HG03575 (cell line): ENCODE measurements at regions not wholly inside any gene's neighbourhood (a gene's known extent, or its start where the extent isn't known, plus 50 kb on each side); places are given as distances from the start of the nearest gene placed in this dataset.

Experiments used
- ATAC-seq: cut with Tn5 transposase; IDR thresholded peaks from one replicate; pipeline ENCODE4 v1.9.1; 2021; ENCODE audit not compliant: unreplicated experiment, insufficient number of reproducible peaks, low FRiP score; ENCODE audit errors: extremely low read depth

GRCh38 chr12:60020068-60020467 is 424.2 kb downstream of the SLC16A7 start:
- no peak for ATAC-seq

- ATAC-seq, result no peak
Measured at GRCh38 chr12:60021235-60021634, 425.4 kb downstream of the SLC16A7 start.

GRCh38 chr12:60027266-60027665 is 431.4 kb downstream of the SLC16A7 start:
- ATAC-seq, result no peak

DNA sequence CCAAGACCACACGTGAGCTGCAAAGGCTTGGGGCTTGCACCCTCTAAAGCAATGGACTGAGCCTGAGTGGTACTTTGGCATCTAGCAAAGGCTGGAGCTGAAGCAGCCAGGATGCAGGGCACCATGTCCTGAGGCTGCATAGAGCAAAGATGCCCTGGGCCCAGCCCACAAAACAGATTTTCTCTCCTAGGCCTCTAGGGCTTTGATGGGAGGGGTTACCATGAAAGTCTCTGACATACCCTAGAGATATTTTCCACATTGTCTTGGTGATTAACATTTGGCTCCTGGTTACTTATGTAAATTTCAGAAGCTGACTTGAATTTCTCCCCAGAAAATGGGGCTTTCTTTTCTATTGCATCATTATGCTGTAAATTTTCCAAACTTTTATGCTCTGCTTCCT is 438.3 kb downstream of the SLC16A7 start:
- no peak for ATAC-seq

DNA sequence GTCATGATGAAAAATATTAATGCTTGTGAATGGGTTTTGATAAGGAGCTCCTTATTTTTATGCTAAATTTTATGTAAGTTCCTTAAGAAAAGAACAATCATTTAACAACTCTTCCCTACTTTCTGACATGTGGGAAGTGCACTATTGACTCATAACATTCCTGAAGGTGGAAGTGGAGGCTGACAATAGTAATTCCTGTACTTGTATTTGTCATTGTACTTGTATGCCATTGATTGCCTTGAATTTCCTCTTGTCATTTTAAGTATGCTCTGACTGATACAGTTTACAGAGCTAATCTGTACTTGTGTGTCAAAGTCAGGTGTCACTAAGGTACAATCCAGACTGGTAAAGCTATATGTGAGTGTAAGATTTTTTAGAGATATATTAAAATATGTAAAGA is 440.0 kb downstream of the SLC16A7 start:
- no peak for ATAC-seq

DNA sequence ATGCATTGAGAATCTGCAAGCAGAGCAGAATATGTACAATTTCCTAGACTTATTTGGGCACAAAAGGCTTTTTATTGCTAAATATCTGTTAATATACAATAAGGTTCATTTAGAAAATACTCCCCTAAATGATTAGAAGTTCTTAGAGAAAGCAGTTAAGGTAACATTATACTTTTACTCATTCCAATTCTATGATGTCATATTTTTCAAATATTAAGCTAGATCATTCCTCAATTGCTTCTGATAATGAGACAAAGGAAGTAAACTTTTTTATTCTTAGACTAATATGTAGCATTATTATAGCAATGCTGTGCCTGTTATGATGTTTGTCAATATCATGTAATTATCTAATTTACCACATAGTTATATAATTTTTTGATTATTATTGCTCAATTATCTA is 447.0 kb downstream of the SLC16A7 start:
- ATAC-seq, result no peak

DNA sequence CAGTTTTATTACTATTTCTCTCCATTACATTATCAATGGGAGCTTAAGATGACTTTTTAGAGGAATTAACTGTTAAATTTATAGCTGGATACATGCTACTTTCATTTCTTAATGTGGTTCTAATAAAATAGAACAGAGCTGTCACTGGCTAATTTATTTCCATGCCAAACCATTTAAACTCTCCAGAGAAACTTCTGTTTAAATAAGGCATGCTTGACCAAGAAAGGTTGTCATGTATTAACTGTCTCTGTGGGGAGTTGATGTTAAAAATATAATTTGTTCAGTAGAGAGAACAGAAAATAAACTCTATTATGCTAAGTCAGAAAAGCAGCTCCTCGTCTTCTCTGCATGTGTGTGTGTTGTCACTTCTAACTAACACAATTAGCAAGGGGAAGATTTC is 447.4 kb downstream of the SLC16A7 start:
- no peak for ATAC-seq

GRCh38 chr12:60052483-60052882 is 456.7 kb downstream of the SLC16A7 start:
- no peak for ATAC-seq

DNA sequence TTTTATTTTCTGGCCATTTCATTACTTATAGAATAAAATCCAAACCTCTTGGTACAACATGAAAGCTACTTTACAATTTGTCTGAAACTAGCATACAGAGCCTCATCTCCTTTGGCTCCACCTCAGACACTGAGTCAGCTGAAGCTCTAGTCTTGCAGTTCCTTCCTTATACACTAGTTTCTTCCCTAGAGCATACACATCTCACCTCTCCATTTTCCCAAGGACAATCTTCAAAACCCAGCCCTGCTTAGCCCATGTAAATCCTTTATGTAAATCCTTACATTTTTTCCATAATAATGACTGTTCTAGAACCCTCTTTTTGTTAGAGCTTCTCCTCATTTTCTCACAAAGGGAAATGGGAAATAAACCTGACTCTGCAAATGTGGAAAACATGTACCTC is 463.4 kb downstream of the SLC16A7 start:
- no peak for ATAC-seq

DNA sequence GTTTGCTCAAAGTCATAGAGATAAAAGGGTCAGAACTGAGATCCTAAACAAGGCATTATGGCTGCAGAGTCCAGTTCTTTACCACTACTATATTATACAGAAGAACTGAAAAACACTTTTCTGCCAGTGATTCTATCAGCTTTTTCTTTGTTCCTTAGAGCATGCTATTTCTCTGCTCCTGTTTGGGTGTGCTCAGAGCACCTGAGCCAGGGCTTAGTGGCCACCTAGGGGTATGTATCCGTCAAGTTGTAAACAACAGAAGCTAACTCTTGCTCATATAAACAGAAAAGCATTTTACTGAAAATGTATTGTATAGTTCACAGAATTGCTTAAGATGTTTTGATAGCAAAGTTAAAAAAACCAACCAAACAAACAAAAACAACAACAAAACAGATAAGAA is 470.8 kb downstream of the SLC16A7 start:
- ATAC-seq, result no peak

GRCh38 chr12:60070552-60070951 is 474.7 kb downstream of the SLC16A7 start:
- no peak for ATAC-seq

GRCh38 chr12:60071759-60072191 is 475.9 kb downstream of the SLC16A7 start:
- no peak for ATAC-seq

GRCh38 chr12:60072911-60073310 is 477.1 kb downstream of the SLC16A7 start:
- no peak for ATAC-seq

- no peak for ATAC-seq
Measured at GRCh38 chr12:60075091-60075490, 479.3 kb downstream of the SLC16A7 start.

- no peak for ATAC-seq
Measured at GRCh38 chr12:60078026-60078425, 482.2 kb downstream of the SLC16A7 start.

- ATAC-seq, result no peak
Measured at GRCh38 chr12:60093428-60093827, 497.6 kb downstream of the SLC16A7 start.

- ATAC-seq, result no peak
Measured at GRCh38 chr12:60094436-60094835, 498.6 kb downstream of the SLC16A7 start.

DNA sequence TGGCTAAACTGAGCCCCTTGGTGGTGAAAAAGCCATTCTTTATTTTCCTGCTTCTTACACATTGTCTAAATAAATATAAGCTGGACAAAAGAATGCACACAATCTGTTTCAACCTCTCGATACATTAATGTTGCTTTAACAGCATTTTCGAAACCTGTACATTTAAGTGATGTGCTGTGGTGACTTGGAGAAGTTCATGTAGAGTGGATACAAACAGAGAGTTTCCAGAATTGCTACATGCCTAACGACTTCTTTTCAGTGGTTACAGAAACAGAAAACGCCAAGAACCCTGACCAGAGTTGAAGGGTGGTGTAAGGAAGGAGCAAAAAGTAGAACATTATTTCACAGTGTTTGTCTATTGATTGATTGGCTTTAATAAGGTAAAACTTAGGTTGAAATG is 500.9 kb downstream of the SLC16A7 start:
- no peak for ATAC-seq

DNA sequence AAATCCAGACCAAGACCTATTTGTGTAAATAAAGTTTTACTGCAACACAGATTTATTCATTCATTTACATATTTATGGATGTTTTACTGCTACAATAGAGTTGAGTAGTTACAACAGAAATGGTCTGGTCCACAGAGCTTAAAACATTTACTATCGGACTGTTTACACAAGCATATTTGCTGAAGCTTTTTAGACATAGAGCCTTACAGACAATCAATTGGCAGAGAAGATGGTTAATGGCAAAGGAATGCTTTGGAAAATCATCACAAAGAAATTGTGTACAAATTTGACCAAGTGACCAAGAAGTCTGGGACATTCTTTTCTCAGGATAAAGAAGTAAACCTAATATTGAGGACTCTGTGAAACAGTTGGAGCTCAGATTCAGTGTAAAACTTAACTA is 504.3 kb downstream of the SLC16A7 start:
- ATAC-seq, result no peak

DNA sequence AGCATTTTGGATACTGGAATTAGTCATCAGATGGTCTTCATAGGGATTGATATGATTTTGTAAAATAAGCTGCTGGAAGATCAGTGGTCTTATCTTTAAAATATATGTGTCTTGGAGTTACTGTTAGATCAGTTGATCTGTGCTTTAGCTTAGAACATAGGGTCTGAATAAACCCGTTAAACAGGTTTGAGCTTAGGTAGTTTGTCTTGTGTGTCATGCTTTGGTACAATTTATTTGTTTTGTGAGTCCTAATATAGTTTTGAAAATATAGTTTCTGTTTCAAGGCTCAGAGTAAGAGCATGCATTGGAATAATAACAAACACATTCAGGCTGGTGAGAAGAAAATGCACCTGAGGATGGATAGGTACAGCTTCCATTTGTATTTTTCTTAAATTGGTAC is 505.0 kb downstream of the SLC16A7 start:
- no peak for ATAC-seq

DNA sequence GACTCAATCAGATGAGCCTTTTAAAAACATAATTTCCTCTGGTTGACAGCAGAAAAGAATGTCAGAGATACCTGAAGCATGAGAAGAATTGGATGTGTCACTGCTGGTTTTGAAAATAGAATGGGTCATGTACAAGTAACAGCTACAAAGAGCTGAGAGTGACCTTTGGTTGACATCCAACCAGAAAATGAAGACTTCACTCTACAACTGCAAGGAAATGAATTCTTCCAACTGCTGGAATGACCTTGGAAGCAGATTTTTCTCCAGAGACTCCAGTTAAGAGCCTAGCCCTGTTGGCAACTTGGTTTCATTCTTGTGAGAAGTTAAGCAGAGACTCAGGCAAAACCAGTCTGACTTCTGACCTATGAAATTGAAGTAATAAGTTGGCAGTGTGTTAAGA is 505.9 kb downstream of the SLC16A7 start:
- ATAC-seq, result no peak

DNA sequence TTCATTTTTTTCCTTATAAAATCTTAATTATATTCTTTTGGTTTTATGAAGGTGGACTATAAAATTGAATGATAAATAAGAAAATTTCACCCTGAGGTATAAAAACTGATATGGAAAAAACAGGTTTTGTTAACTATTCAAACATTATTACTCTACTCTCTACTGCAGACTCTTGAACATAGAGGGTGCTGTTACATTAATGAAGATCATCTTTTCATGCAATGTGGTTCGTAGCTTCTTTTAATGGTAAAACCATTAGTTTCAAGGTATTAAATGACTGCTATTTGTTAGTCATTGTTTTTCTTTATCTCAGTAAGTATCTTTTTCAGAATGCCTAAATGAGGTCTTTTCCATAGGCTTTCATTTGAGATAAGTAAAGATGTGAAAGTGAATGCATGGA is 510.4 kb downstream of the SLC16A7 start:
- no peak for ATAC-seq
